H1 (cell line): ENCODE measurements at regions not wholly inside any gene's neighbourhood (a gene's known extent, or its start where the extent isn't known, plus 50 kb on each side); places are given as distances from the start of the nearest gene placed in this dataset.

Experiments
- CTCF ChIA-PET: fragments of 300-600 bp; sonication (Branson Sonifier 250); formaldehyde crosslinking; loops from one replicate; lab custom pipeline; 2021; ENCODE audit not compliant: partially characterized antibody; lab: Charles Lee
- POLR2A ChIA-PET: fragments of 300-600 bp; sonication (Branson Sonifier 250); formaldehyde crosslinking; loops from one replicate; lab custom pipeline; 2021; ENCODE audit warnings: inconsistent platforms; ENCODE audit not compliant: partially characterized antibody; lab: Charles Lee
- DNase-seq, 2 experiments: peaks; one replicate each; pipeline versions ENCODE4 v3.0.0 to v3.0.0-alpha.2; 2010 to 2022; ENCODE audit warnings: low spot score in 2 of 2, low read depth in 1 of 2, mixed read lengths in 1 of 2
- FAIRE-seq: peaks from 2 replicates; lab custom pipeline; 2011; peaks lifted over from hg19 to GRCh38; lab: Jason Lieb, UNC
- H2AFZ ChIP-seq: 2 replicates; pipeline ENCODE4 v1.8.1; 2012; ENCODE audit warnings: low read length, inconsistent platforms
- H2AK5ac ChIP-seq: 2 replicates; pipeline ENCODE4 v1.6.1; 2013; ENCODE audit warnings: low read depth, low read length
- H2BK120ac ChIP-seq: replicated peaks from 2 replicates; pipeline ENCODE3; 2013; ENCODE audit warnings: low read depth, low read length, inconsistent platforms
- H2BK12ac ChIP-seq: 2 replicates; pipeline ENCODE4 v1.6.1; 2013; ENCODE audit warnings: low read depth, low read length
- H2BK15ac ChIP-seq: 2 replicates; pipeline ENCODE4 v1.6.1; 2013; ENCODE audit warnings: low read length
- H2BK20ac ChIP-seq: 2 replicates; pipeline ENCODE4 v1.6.1; 2013; ENCODE audit warnings: low read length
- H2BK5ac ChIP-seq: 2 replicates; pipeline ENCODE4 v1.6.1; 2013; ENCODE audit warnings: low read depth, low read length
- H3K14ac ChIP-seq: 2 replicates; pipeline ENCODE4 v1.6.1; 2013; ENCODE audit warnings: inconsistent platforms; ENCODE audit not compliant: insufficient read length
- H3K18ac ChIP-seq: 2 replicates; pipeline ENCODE4 v1.6.1; 2013; ENCODE audit warnings: low read length; ENCODE audit errors: extremely low read depth
- H3K23ac ChIP-seq: 2 replicates; pipeline ENCODE4 v1.6.1; 2013; ENCODE audit warnings: inconsistent platforms; ENCODE audit not compliant: insufficient read length
- H3K23me2 ChIP-seq: 2 replicates; pipeline ENCODE4 v1.6.1; 2013; ENCODE audit warnings: low read depth, low read length
- H3K27ac ChIP-seq: 2 replicates; pipeline ENCODE4 v1.6.1; 2011; ENCODE audit warnings: low read depth, low read length, inconsistent platforms
- H3K27me3 ChIP-seq, 4 experiments: replicated peaks in 1 of 4; 1 replicate in 1 of 4; 2 replicates in 3 of 4; pipeline versions ENCODE4 v1.6.1 to v1.8.1; 2011 to 2013; ENCODE audit warnings: low read length in 3 of 4, mild to moderate bottlenecking in 3 of 4, inconsistent platforms in 2 of 4, mixed read lengths in 2 of 4, moderate library complexity in 1 of 4; ENCODE audit not compliant: control insufficient read depth in 3 of 4, insufficient read depth in 3 of 4; ENCODE audit errors: extremely low read depth in 1 of 4
- H3K36me3 ChIP-seq, 4 experiments: 2 replicates each; pipeline versions ENCODE4 v1.6.1 to v1.8.1; 2011 to 2013; ENCODE audit warnings: mild to moderate bottlenecking in 4 of 4, low read length in 3 of 4, moderate library complexity in 2 of 4, control low read depth in 1 of 4, inconsistent platforms in 1 of 4; ENCODE audit not compliant: insufficient read depth in 4 of 4, control insufficient read depth in 2 of 4
- H3K4ac ChIP-seq: replicated peaks from 2 replicates; pipeline ENCODE3; 2013; ENCODE audit warnings: low read length, low read depth, mixed read lengths, inconsistent platforms; ENCODE audit not compliant: insufficient read length
- H3K4me1 ChIP-seq, 4 experiments: replicated peaks in 1 of 4; 1 replicate in 1 of 4; 2 replicates in 3 of 4; pipeline versions ENCODE4 v1.6.1 to v1.8.1; 2011 to 2013; ENCODE audit warnings: low read length in 3 of 4, inconsistent platforms in 2 of 4, mixed read lengths in 1 of 4; ENCODE audit not compliant: insufficient read depth in 4 of 4, control insufficient read depth in 3 of 4
- H3K4me2 ChIP-seq, 2 experiments: 2 replicates each; pipeline versions ENCODE4 v1.6.1 to v1.8.1; 2011 to 2013; ENCODE audit warnings: low read depth in 2 of 2, low read length in 2 of 2, control low read depth in 1 of 2, inconsistent platforms in 1 of 2, mild to moderate bottlenecking in 1 of 2; ENCODE audit not compliant: insufficient read depth in 1 of 2
- H3K4me3 ChIP-seq, 4 experiments: fragments of 200-600, 300-600 bp in 1 of 4; sonication (generic), shearing (Covaris generic), sonication (Bioruptor Twin) in 1 of 4; 2 replicates each; pipeline versions ENCODE4 v1.5.1 to v1.8.1; 2011 to 2016; ENCODE audit warnings: low read length in 4 of 4, low read depth in 3 of 4, control low read depth in 2 of 4, inconsistent platforms in 2 of 4, mild to moderate bottlenecking in 2 of 4, mixed read lengths in 1 of 4, moderate library complexity in 1 of 4; ENCODE audit not compliant: insufficient read depth in 2 of 4; ENCODE audit errors: extremely low read depth in 1 of 4
- H3K56ac ChIP-seq: replicated peaks from 2 replicates; pipeline ENCODE3; 2013; ENCODE audit warnings: low read depth, mild to moderate bottlenecking, mixed read lengths, low read length, inconsistent platforms; ENCODE audit not compliant: insufficient read length
- H3K79me1 ChIP-seq: 2 replicates; pipeline ENCODE4 v1.6.1; 2013; ENCODE audit warnings: low read depth, low read length, control low read depth
- H3K79me2 ChIP-seq, 2 experiments: 2 replicates each; pipeline versions ENCODE4 v1.6.1 to v1.8.1; 2012 to 2013; ENCODE audit warnings: low read length in 2 of 2, mild to moderate bottlenecking in 2 of 2, inconsistent platforms in 1 of 2; ENCODE audit not compliant: insufficient read depth in 2 of 2, control insufficient read depth in 1 of 2
- H3K9ac ChIP-seq, 4 experiments: replicated peaks in 1 of 4; 1 replicate in 1 of 4; 2 replicates in 3 of 4; pipeline versions ENCODE4 v1.6.1 to v1.8.1; 2011 to 2013; ENCODE audit warnings: low read depth in 3 of 4, low read length in 3 of 4, control low read depth in 2 of 4, mild to moderate bottlenecking in 2 of 4, moderate library complexity in 2 of 4, inconsistent platforms in 1 of 4; ENCODE audit errors: extremely low read depth in 1 of 4
- H3K9me3 ChIP-seq, 2 experiments: 2 replicates each; pipeline versions ENCODE4 v1.6.1 to v1.8.1; 2012 to 2013; ENCODE audit warnings: mild to moderate bottlenecking in 2 of 2, moderate library complexity in 2 of 2, control low read depth in 1 of 2, inconsistent platforms in 1 of 2, low read depth in 1 of 2, low read length in 1 of 2, mixed read lengths in 1 of 2; ENCODE audit not compliant: insufficient read depth in 2 of 2
- H4K20me1 ChIP-seq, 2 experiments: replicated peaks in 1 of 2; 2 replicates each; pipeline versions ENCODE3 to v1.8.1; 2011 to 2013; ENCODE audit warnings: inconsistent platforms in 2 of 2, low read length in 2 of 2, mild to moderate bottlenecking in 1 of 2; ENCODE audit not compliant: insufficient read depth in 2 of 2, control insufficient read depth in 1 of 2
- H4K5ac ChIP-seq: 2 replicates; pipeline ENCODE4 v1.6.1; 2013; ENCODE audit warnings: low read length, low read depth, mixed read lengths, inconsistent platforms; ENCODE audit not compliant: insufficient read length
- H4K8ac ChIP-seq: 2 replicates; pipeline ENCODE4 v1.8.0; 2013; ENCODE audit warnings: mild to moderate bottlenecking, moderate library complexity, low read length, inconsistent platforms; ENCODE audit not compliant: insufficient read depth; ENCODE audit errors: extremely low read depth
- H4K91ac ChIP-seq: replicated peaks from 2 replicates; pipeline ENCODE3; 2013; ENCODE audit warnings: low read length, mixed read lengths, inconsistent platforms; ENCODE audit not compliant: insufficient read length
- ATF2 ChIP-seq: IDR thresholded peaks from 2 replicates; pipeline ENCODE4 v1.6.1; 2012; ENCODE audit warnings: low read length, inconsistent platforms
- MAFK ChIP-seq: IDR thresholded peaks from 2 replicates; pipeline ENCODE4 v1.6.1; 2012; ENCODE audit warnings: low read depth, mild to moderate bottlenecking, improper control_type of control experiment, low read length
- WGBS, 2 experiments: shearing (Covaris generic) in 1 of 2; methylation state at CpG; one replicate each; pipeline versions ENCODE4 v1.1.6 to v1.1.7; 2013 to 2015; ENCODE audit warnings: low lambda C conversion rate in 2 of 2, mixed read lengths in 2 of 2, inconsistent platforms in 1 of 2, low coverage in 1 of 2, missing lambda C conversion rate in 1 of 2; ENCODE audit not compliant: insufficient replicate concordance in 2 of 2, insufficient coverage in 1 of 2, insufficient read length in 1 of 2; ENCODE audit errors: extremely low coverage in 1 of 2, missing lambda C conversion rate in 1 of 2; 5-methylcytosine and 5-hydroxymethylcytosine counted together

GRCh38 chr11:76296731-76297542 lies 84.0 kb downstream of the THAP12 start:
- H3K23me2 ChIP-seq = no peaks in the 10 kb centered on the region
- H3K14ac ChIP-seq = no peak overlapping the region
- no peaks in the 10 kb centered on the region for H3K9me3 ChIP-seq
- FAIRE-seq (no peak), DNase-seq (no peak)
- no peak overlapping the region for H2AK5ac ChIP-seq
- no peak overlapping the region for H3K23ac ChIP-seq
- no peak overlapping the region for H3K4me3 ChIP-seq
- no peak overlapping the region for H2BK5ac ChIP-seq
- H3K79me2 ChIP-seq = no peaks in the 10 kb centered on the region
- H4K8ac ChIP-seq = no peak overlapping the region
- H2BK120ac ChIP-seq = no peak overlapping the region
- WGBS, 2 experiments = 87% methylated on average over 10 of the region's 12 CpGs; no CpG with 5 or more reads in 1 of the 2 experiments
- no peak overlapping the region for H3K4me2 ChIP-seq
- no peak overlapping the region for H4K5ac ChIP-seq
- H4K20me1 ChIP-seq = no peaks in the 10 kb centered on the region
- no peak overlapping the region for H3K4ac ChIP-seq
- no peaks in the 10 kb centered on the region; a peak in 1 of 7 replicates for H3K27me3 ChIP-seq
- H2BK12ac ChIP-seq = no peak overlapping the region
- H3K9ac ChIP-seq = no peak overlapping the region
- no peak overlapping the region for H4K91ac ChIP-seq
- no peaks in the 10 kb centered on the region for H3K79me1 ChIP-seq
- ChIA-PET POLR2A (interaction anchor here (0.6 kb wide), 1 partner anchor 169 kb away, joined by 3 read pairs; no protein-coding TSS in a partner anchor), CTCF (interaction anchor here (0.8 to 2.7 kb wide), 6 partner anchors 11 to 170 kb away, joined by 3 to 10 read pairs (median 4); no protein-coding TSS in a partner anchor)
- H3K4me1 ChIP-seq = no peaks in the 10 kb centered on the region
- H3K36me3 ChIP-seq = no peaks in the 10 kb centered on the region
- no peak overlapping the region for H2BK20ac ChIP-seq
- no peak overlapping the region for H2BK15ac ChIP-seq
- H3K27ac ChIP-seq = no peak overlapping the region
- H3K56ac ChIP-seq = no peak overlapping the region
- no peak overlapping the region for H2AFZ ChIP-seq
- no peak overlapping the region for H3K18ac ChIP-seq
- TF ChIP-seq MAFK (no peak), ATF2 (no peak)
